HL-60/S4 treated with retinoic acid at 250 ng/mL for 4 days and 3 days (cell line): ENCODE measurements at regions not wholly inside any gene's neighbourhood (a gene's known extent, or its start where the extent isn't known, plus 50 kb on each side); places are given as distances from the start of the nearest gene placed in this dataset.

ENCODE experiments used
- in situ Hi-C: fragments of 300-500 bp; cut with MboI; formaldehyde crosslinking; loops from 2 replicates; pipeline ENCODE4 v1.7.0; 2022; ENCODE audit warnings: low sequenced_read_pairs

- in situ Hi-C loops, result no loop called here
Observed at GRCh38 chr21:28790335-28790734, 202.3 kb downstream of the LTN1 start.

GRCh38 chr21:28789523-28789922 lies 203.2 kb downstream of the LTN1 start:
- in situ Hi-C loops, result no loop called here

DNA sequence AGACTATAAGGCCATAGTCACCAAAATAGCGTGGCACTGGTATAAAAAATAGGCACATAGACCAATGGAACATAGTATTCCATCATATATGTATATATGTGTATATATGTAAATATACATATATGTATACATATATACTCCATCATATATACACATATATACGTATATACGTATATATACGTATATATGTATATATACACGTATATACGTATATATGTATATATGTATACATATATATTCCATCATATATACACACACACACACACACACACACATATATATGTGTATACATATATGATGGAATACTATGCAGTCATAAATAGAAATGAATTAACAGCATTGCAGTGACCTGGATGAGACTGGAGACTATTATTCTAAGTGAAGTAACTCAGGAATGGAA lies 204.6 kb downstream of the LTN1 start:
- in situ Hi-C loops, result no loop called here

DNA sequence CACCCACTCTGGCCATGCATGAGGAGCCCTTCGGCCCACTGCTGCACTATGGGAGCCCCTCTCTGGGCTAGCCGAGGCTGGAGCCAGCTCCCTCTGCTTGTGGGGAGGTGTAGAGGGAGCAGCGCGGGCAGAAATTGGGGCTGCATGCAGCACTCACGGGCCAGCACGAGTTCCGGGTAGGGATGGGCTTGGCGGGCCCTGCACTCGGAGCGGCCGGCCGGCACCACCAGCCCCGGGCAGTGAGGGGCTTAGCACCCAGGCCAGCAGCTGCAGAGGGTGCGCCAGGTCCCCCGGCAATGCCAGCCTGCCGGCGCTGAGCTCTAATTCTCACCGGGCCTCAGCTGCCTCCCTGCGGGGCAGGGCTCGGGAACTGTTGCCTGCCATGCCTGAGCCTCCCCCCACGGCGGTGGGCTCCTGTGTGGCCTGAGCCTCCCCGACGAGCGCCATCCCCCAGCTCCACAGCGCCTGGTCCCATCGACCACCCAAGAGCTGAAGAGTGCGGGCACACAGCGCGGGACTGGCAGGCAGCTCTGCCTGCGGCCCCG lies 209.0 kb downstream of the LTN1 start:
- in situ Hi-C loops, result no loop called here

GRCh38 chr21:28781602-28782276 lies 210.9 kb downstream of the LTN1 start:
- in situ Hi-C loops, result no loop called here

GRCh38 chr21:28779914-28780313 lies 212.8 kb downstream of the LTN1 start:
- in situ Hi-C loops, result no loop called here

GRCh38 chr21:28776251-28776650 lies 216.4 kb downstream of the LTN1 start:
- in situ Hi-C loops, result no loop called here

DNA sequence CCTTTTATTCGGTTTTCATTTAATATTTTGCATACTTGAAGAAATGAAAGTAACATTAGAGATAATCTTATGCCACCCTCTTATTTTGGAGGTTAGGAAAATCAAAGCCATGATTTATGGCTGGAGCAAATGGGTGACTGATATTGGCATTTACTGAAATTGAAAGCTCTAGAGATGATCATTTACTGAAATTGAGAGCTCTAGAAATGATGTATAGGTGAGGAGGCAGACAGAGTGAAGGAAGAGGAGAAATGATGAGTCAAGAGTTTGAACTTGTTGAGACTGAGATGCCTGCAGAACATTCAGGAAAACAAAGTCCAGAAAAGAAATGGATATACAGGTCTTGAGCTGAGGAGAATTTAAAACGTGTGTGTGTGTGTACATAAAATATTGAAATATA lies 217.6 kb downstream of the LTN1 start:
- in situ Hi-C loops, result no loop called here

DNA sequence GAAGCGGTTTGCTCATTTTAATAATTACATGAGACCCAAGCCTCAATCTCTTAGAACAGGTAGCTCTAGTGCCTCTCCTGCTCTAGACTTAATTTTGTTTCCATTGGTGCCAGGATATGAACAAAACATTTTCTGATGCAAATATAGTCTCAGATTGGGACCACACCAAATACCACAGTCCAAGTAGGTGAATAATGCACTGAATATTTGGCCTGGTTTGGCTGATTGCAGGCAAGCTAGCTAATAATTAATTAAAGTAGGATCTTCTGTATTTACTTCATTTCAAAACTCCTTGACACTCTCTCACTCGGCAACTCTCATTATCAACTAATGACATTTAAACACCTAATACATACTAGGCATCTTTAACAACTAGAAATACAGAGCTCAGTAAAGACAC lies 219.6 kb downstream of the LTN1 start:
- in situ Hi-C loops, result no loop called here

- in situ Hi-C loops, result no loop called here
Observed at GRCh38 chr21:28771790-28772501, 220.7 kb downstream of the LTN1 start.

DNA sequence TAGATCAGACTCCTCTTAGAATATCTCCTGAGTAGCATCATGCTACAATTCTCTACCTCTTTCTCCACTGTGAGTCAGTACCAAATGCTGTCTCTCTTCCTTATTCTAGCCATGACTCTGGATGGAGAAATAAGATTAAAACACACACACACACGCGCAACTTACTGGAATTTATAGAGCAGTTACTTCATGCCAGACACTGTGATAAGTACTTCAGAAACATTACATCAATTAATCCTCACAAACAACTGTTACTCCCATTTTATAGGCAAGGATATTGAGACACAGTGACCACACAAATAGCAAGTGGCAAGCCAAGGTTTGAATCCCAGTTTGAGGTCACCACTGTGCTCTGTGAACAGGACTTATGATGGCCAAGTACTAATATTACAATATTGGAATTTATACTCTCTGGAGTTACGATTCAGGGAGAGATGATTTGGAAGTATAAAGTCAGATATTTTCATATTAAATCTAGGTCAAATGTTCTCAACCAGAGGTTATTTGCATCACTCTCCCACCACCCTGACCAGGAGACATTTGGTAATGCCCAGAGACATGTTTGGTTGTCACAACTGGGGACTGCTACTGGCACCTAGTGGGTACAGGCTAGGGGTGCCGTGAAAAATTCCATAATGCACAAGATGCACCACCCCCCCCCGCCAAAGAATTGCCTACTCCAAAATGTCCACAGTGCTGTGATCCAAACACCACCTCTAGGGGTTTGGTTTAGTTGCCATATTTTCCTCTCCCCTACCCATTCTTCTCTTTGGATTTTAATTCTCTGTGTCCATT lies 221.6 kb downstream of the LTN1 start:
- in situ Hi-C loops, result no loop called here

GRCh38 chr21:28769683-28770082 lies 223.0 kb downstream of the LTN1 start:
- in situ Hi-C loops, result no loop called here

DNA sequence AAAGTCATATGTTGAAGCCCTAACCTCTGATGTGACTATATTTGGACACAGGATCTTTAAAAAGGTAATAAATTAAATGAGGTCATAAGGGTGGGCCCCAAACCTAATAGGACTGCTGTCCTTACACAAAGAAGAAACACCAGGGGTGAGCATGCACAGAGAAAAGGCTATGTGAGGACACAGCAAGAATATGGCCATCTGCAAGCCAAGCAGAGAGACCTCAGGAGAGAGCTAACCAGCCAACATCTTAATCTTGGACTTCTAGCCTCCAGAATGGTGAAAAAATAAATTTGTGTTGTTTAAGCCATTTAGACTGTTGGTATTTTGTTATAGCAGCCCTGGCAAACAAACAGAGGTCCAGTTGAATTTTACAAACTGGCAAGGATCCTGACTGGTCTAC lies 223.9 kb downstream of the LTN1 start:
- in situ Hi-C loops, result no loop called here

DNA sequence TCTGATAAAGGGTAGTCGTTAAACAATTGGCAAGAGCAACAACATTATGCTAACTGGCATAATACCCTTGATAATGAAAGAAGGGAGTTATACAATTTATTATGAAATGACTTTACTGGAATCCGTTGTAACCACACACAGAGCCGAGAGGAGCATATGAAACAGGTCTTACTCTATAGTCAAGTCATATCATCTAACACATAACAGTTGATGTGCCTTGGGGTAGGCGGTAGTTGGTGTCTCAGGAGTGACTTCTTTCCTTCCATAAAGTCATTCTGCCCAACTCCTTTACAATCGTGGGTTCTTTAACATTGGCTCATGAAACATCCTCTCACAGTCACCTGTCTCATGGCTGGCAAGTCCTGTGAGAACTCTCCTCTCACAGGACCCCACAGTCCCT lies 225.2 kb downstream of the LTN1 start:
- in situ Hi-C loops, result no loop called here

GRCh38 chr21:28763809-28764418 lies 228.8 kb downstream of the LTN1 start:
- in situ Hi-C loops, result no loop called here

- in situ Hi-C loops, result no loop called here
Observed at GRCh38 chr21:28762357-28762735, 230.3 kb downstream of the LTN1 start.

GRCh38 chr21:28761674-28762356 lies 230.9 kb downstream of the LTN1 start:
- in situ Hi-C loops, result no loop called here

DNA sequence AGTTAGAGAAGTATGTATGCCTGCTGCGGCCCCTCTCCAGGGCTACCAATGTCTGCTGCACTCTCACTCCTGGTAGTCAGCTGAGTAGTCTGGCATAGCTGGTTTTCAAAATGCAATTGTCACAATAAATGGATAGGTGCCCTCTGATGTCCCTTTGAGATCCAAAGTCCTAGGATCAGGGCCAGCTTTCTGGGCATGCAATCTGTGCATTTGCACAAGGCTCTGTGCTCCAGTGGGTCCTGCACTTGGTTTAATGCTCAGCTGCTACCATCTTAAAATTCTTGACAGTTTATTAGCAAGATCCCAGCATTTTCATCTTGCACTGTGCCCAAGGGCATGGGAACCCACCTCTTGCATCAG lies 233.8 kb downstream of the LTN1 start:
- in situ Hi-C loops, result no loop called here

GRCh38 chr21:28758042-28758882 lies 234.4 kb downstream of the LTN1 start:
- in situ Hi-C loops, result no loop called here

DNA sequence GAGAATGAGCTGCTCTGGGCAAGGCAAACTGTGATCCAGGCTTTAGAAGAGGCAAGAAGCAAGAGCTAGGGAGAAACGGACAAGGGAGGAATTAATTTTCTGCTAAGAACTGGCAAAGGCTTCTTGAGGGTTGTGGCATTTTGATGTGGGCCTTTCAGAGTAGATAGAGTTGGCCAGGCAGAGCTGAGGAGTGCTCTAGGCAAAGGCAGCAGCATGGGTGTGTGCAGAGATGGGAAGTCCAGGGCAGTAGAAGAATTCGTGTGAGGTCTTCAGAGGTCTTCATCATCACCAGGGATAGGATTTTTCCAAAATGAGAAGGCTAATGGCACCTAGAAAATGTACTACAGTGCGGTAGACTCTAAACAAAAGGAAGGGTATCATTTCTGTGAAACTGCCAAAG lies 237.8 kb downstream of the LTN1 start:
- in situ Hi-C loops, result no loop called here
